Right lobe of liver (tissue), 4 donors: ENCODE measurements at regions not wholly inside any gene's neighbourhood (a gene's known extent, or its start where the extent isn't known, plus 50 kb on each side); places are given as distances from the start of the nearest gene placed in this dataset.

Experiments used
- POLR2A ChIP-seq: fragments of 450-650 bp; IDR thresholded peaks from one replicate; pipeline ENCODE4 v1.6.1; 2017; ENCODE audit warnings: antibody characterized with exemption, mild to moderate bottlenecking
- TF ChIP-seq, protein P1 (sequence below), 4 donors: fragments of 200-600 bp in 3 of 4; fragments of 450-650 bp in 1 of 4; IDR thresholded peaks; one replicate each; pipeline versions ENCODE4 v1.5.1 to v1.8.0; 2016 to 2022; ENCODE audit warnings: antibody characterized with exemption in 4 of 4, mild to moderate bottlenecking in 2 of 4
- donor health status: DM: no; HTN: no; CAD: no.
- donor health status: DM: no; HTN: no; CAD: no.
- donor health status: DM: no; HTN: yes; CAD: no.

DNA sequence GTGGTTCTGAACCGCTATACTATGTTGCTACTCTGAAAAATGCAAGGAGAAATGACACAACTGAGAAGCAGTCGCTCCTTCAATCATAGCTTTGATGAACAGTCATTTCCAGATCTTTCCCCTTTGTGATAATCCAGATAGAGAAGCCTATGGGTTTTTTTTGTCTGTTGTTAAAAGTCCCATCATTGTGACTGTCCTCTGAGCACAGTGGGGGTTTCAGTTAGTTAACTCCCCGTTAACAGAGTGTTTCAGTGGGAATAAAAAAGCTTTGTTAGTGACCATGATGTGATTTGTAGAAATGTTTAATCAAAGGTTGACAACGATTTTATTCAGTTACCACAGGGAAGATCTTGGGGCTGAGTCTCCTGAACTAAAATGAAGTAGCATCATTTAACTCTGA, 176.2 kb upstream of the MAOA start:
- TF ChIP-seq, protein P1, sequence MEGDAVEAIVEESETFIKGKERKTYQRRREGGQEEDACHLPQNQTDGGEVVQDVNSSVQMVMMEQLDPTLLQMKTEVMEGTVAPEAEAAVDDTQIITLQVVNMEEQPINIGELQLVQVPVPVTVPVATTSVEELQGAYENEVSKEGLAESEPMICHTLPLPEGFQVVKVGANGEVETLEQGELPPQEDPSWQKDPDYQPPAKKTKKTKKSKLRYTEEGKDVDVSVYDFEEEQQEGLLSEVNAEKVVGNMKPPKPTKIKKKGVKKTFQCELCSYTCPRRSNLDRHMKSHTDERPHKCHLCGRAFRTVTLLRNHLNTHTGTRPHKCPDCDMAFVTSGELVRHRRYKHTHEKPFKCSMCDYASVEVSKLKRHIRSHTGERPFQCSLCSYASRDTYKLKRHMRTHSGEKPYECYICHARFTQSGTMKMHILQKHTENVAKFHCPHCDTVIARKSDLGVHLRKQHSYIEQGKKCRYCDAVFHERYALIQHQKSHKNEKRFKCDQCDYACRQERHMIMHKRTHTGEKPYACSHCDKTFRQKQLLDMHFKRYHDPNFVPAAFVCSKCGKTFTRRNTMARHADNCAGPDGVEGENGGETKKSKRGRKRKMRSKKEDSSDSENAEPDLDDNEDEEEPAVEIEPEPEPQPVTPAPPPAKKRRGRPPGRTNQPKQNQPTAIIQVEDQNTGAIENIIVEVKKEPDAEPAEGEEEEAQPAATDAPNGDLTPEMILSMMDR (IDR thresholded peaks at IDR 0.05) = no peak
- TF ChIP-seq POLR2A = no peak
